ENCODE measurements at regions not wholly inside any gene's neighbourhood (a gene's known extent, or its start where the extent isn't known, plus 50 kb on each side); places are given as distances from the start of the nearest gene placed in this dataset.
A peak's percentile ranks its signal among the peaks of the same experiment; 100 is the strongest.

DNA sequence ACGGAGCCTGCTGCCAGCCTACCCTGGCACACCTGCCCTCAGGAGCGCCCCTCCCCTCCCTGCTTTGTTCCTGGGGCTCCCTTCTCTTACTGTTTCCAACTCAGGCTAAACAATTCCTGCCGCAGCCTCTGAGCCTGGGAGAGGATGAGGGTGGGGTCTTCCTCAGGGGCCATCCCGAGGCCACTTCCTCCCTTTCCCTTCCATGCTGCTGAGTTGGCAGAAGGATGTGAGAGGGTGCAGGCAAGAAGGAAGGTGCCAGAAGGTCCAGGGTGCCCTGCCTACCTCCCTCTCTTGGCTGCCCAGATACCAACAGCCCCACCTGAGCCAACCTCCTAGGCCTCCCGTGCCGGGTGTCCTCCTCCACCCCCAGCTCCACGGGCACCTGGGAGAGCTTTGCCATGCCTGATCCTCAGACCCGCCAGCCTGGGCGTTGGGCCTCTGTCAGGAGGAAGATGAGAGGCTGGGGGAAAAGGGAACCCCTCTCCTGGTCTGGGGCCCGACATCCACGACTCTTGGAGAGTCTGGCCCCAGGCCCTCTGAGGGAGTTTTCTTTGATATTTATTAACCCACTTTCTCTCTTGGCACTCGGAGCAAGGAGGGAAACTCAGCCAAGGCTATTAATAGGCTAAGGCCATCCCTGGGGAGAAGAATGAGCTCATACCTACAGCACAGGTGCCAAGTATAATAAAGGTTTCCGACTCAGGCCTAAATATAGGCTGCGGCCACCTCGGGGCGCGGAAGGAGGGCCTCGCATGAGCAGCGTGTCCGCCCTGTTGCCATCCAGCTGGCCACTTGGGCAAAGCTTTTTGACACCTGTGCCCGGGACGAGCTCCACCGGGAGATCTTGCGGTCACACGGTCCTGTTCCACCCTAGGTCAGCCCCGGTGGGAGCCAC lies 232.0 kb downstream of the ENGASE start:
- Histone ChIP-seq H3K4me1 (no peaks in the 10 kb centered on the region), H3K9me3 (no peaks in the 10 kb centered on the region), H3K4me3 (no peak overlapping the region), H3K27ac (no peak overlapping the region), H3K4me2 (no peak overlapping the region)
- ChIA-PET CTCF (interaction anchor here (0.9 to 1.9 kb wide), 7 partner anchors 10 to 85 kb away, joined by 3 to 10 read pairs (median 4); no protein-coding TSS in a partner anchor), POLR2A (no interaction called here)
- no peak for DNase-seq (ENCODE audit: low read depth in 1 of 2, low spot score in 1 of 2)
- TF ChIP-seq FOSL2 (IDR thresholded peaks at IDR 0.05) (no peak), FOSL2 (CRISPR knock-in tag; IDR thresholded peaks at IDR 0.05) (no peak), JUN (IDR thresholded peaks at IDR 0.05) (no peak), ZNF302 (CRISPR knock-in tag; IDR thresholded peaks at IDR 0.05) (no peak), FOXS1 (CRISPR knock-in tag; IDR thresholded peaks at IDR 0.05) (no peak), CBX8 (IDR thresholded peaks at IDR 0.05) (no peak), HOXB13 (CRISPR knock-in tag; IDR thresholded peaks at IDR 0.05; ENCODE audit: low read depth) (no peak), EHMT2 (IDR thresholded peaks at IDR 0.05; ENCODE audit: low read depth) (no peak), HEYL (CRISPR knock-in tag; IDR thresholded peaks at IDR 0.05) (no peak), EHF (CRISPR knock-in tag; IDR thresholded peaks at IDR 0.05) (no peak), EP300 (IDR thresholded peaks at IDR 0.05) (no peak), CEBPB (IDR thresholded peaks at IDR 0.05) (no peak), CBX2 (IDR thresholded peaks at IDR 0.05; ENCODE audit: borderline replicate concordance, low read depth) (no peak), HOXA7 (CRISPR knock-in tag; IDR thresholded peaks at IDR 0.05) (no peak), MAZ (IDR thresholded peaks at IDR 0.05; ENCODE audit: borderline replicate concordance, low read depth, low read length) (no peak)
- TF ChIP-seq, protein P1, sequence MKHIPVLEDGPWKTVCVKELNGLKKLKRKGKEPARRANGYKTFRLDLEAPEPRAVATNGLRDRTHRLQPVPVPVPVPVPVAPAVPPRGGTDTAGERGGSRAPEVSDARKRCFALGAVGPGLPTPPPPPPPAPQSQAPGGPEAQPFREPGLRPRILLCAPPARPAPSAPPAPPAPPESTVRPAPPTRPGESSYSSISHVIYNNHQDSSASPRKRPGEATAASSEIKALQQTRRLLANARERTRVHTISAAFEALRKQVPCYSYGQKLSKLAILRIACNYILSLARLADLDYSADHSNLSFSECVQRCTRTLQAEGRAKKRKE (CRISPR knock-in tag; IDR thresholded peaks at IDR 0.05; ENCODE audit: low read depth): no peak
- TF ChIP-seq, protein P2, sequence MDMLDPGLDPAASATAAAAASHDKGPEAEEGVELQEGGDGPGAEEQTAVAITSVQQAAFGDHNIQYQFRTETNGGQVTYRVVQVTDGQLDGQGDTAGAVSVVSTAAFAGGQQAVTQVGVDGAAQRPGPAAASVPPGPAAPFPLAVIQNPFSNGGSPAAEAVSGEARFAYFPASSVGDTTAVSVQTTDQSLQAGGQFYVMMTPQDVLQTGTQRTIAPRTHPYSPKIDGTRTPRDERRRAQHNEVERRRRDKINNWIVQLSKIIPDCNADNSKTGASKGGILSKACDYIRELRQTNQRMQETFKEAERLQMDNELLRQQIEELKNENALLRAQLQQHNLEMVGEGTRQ (IDR thresholded peaks at IDR 0.05): no peak
- TF ChIP-seq, protein P3, sequence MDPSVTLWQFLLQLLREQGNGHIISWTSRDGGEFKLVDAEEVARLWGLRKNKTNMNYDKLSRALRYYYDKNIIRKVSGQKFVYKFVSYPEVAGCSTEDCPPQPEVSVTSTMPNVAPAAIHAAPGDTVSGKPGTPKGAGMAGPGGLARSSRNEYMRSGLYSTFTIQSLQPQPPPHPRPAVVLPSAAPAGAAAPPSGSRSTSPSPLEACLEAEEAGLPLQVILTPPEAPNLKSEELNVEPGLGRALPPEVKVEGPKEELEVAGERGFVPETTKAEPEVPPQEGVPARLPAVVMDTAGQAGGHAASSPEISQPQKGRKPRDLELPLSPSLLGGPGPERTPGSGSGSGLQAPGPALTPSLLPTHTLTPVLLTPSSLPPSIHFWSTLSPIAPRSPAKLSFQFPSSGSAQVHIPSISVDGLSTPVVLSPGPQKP (IDR thresholded peaks at IDR 0.05; ENCODE audit: low read depth, low read length): no peak
- 76% methylated on average over 26 of the region's 26 CpGs for WGBS (ENCODE audit: missing lambda C conversion rate)
- FAIRE-seq: no peak
- no peak for ATAC-seq

DNA sequence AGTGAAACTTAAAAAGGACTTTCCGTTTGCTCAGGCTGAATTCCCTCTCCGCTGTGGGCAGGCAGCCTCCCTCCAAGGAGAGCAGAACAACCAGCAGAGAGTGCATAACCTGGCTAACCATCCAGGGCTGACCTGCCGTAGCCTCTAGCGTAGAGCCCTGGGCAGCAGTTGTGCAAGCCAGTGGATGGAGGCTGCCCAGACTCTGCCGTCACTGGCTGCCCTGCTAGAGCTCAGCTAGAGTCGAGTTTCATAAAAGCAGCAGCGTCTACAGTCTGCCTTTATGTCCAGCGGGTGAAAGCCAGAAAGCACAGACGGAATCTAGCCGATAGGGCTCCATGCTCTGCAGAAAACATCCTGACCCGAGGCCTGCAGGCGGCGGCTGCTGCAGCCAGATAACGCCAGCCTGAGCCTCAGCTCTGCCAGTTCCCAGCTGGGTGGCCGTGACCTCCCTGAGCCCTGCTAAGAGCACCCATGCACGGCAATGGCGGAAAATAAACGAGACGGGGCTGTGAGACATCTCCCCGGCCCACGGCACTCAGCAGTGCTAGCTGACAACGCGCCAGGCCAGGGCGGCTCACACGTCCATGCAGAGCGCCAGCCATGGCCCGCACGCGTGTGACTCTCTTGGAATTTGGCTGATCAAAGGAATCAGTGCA lies 231.3 kb downstream of the ENGASE start:
- POLR2A ChIA-PET: no interaction called here
- CTCF ChIA-PET: interaction anchor here (1.4 to 1.9 kb wide), 2 partner anchors 11 to 86 kb away, joined by 4 to 6 read pairs; no protein-coding TSS in a partner anchor
- no peak for TF ChIP-seq FOSB (CRISPR knock-in tag; IDR thresholded peaks at IDR 0.05)
- no peak for TF ChIP-seq RAD21 (conservative IDR thresholded peaks at IDR 0.05 in 1 of 2, IDR thresholded peaks at IDR 0.05 in 1 of 2)
- TF ChIP-seq, protein P4, sequence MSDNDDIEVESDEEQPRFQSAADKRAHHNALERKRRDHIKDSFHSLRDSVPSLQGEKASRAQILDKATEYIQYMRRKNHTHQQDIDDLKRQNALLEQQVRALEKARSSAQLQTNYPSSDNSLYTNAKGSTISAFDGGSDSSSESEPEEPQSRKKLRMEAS (IDR thresholded peaks at IDR 0.05): no peak
- TF ChIP-seq MAZ (IDR thresholded peaks at IDR 0.05; ENCODE audit: borderline replicate concordance, low read depth, low read length): no peak
- TF ChIP-seq, protein P5, sequence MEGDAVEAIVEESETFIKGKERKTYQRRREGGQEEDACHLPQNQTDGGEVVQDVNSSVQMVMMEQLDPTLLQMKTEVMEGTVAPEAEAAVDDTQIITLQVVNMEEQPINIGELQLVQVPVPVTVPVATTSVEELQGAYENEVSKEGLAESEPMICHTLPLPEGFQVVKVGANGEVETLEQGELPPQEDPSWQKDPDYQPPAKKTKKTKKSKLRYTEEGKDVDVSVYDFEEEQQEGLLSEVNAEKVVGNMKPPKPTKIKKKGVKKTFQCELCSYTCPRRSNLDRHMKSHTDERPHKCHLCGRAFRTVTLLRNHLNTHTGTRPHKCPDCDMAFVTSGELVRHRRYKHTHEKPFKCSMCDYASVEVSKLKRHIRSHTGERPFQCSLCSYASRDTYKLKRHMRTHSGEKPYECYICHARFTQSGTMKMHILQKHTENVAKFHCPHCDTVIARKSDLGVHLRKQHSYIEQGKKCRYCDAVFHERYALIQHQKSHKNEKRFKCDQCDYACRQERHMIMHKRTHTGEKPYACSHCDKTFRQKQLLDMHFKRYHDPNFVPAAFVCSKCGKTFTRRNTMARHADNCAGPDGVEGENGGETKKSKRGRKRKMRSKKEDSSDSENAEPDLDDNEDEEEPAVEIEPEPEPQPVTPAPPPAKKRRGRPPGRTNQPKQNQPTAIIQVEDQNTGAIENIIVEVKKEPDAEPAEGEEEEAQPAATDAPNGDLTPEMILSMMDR (IDR thresholded peaks at IDR 0.05): no peak
- FAIRE-seq (no peak), ATAC-seq (peak; percentile 9 to 30; a peak in 3 of 6 replicates), DNase-seq (ENCODE audit: low read depth in 1 of 2, low spot score in 1 of 2) (no peak)
- 87% methylated on average over 29 of the region's 29 CpGs for WGBS (ENCODE audit: missing lambda C conversion rate)
- H3K4me2 ChIP-seq: no peak overlapping the region
- H3K4me1 ChIP-seq: no peaks in the 10 kb centered on the region
- no peak overlapping the region for H3K4me3 ChIP-seq
- no peak overlapping the region for H3K27ac ChIP-seq
- no peaks in the 10 kb centered on the region for H3K9me3 ChIP-seq

All from A549 (cell line).